Mesothelial cell of epicardium (in vitro differentiated cells): ENCODE measurements at regions not wholly inside any gene's neighbourhood (a gene's known extent, or its start where the extent isn't known, plus 50 kb on each side); places are given as distances from the start of the nearest gene placed in this dataset.
"Not testable (repeated sequence)": the region's sequence is repeated elsewhere in the genome, so short reads cannot be mapped to it uniquely, and the experiment has no call there.

Source experiments
- DNase-seq, 2 experiments: peaks; one replicate each; pipeline ENCODE4 v3.0.0; 2021; ENCODE audit warnings: low spot score in 2 of 2; ENCODE audit not compliant: unreplicated experiment in 2 of 2
- H3K27ac Mint-ChIP-seq: 2 replicates; pipeline ENCODE4 v1.8.0; 2021; ENCODE audit warnings: mixed read lengths
- H3K27me3 Mint-ChIP-seq: 2 replicates; pipeline ENCODE4 v1.8.0; 2021; ENCODE audit warnings: low read depth, mixed read lengths
- H3K36me3 Mint-ChIP-seq: 2 replicates; pipeline ENCODE4 v1.8.0; 2021; ENCODE audit warnings: mixed read lengths
- H3K4me1 Mint-ChIP-seq: 2 replicates; pipeline ENCODE4 v1.8.0; 2021; ENCODE audit warnings: mixed read lengths
- H3K4me3 Mint-ChIP-seq: 2 replicates; pipeline ENCODE4 v1.8.0; 2021; ENCODE audit warnings: mild to moderate bottlenecking, moderate library complexity, mixed read lengths
- H3K9me3 Mint-ChIP-seq: 2 replicates; pipeline ENCODE4 v1.8.0; 2021; ENCODE audit warnings: mixed read lengths
- CTCF ChIP-seq: fragments of 200-600 bp; sonication (generic); IDR thresholded peaks from one replicate; pipeline ENCODE4 v1.5.0; 2021; ENCODE audit warnings: antibody characterized with exemption; ENCODE audit not compliant: unreplicated experiment

DNA sequence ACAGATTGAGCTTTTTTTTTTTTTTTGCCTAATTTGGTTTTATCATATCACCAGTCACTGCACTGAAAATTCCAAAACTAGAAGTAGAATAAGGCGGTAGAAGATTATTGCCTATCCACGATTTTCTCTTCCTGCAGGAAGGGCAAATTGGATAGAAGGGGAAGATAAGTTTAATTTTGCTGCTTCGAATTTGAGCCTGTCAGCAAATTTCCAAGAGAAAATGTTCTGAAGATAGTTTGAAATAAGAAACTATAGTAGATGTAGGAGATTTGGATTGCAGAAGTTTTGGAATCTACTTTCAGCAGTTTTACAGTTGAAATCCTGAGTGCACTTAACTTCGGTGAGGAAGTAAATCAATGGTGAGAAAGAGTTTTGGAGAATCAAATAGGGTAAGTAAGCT, 164.9 kb downstream of the PTBP2 start:
- DNase-seq = no peak
- TF ChIP-seq CTCF = no peak
- H3K27me3 Mint-ChIP-seq = no peaks in the 10 kb centered on the region
- peaks cover 13% of the 10 kb centered on the region for H3K4me1 Mint-ChIP-seq
- peaks cover 3% of the 10 kb centered on the region for H3K36me3 Mint-ChIP-seq
- H3K9me3 Mint-ChIP-seq = peaks cover 18% of the 10 kb centered on the region
- no peak overlapping the region for H3K27ac Mint-ChIP-seq
- H3K4me3 Mint-ChIP-seq = no peak overlapping the region

DNA sequence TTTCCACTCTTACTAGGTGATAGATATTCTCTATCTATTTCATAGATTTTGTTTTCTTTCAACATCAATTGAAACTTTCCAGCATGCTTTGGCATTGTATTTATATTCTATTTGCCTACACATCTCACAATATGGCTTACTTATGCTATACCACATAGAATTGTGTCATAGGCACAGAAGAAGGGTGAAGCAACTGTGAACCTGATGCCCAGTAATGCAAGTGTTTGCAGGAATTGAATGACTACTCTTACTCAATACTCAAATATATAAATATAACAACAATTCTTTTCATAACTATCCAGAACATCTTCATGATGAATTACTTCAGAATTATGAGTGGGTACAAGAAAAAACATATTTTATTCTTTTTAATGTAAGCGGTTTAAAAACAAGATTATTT, 165.9 kb downstream of the PTBP2 start:
- Mint-ChIP-seq H3K9me3 (peaks cover 25% of the 10 kb centered on the region), H3K27me3 (no peaks in the 10 kb centered on the region), H3K27ac (no peak overlapping the region), H3K4me3 (no peak overlapping the region), H3K4me1 (peaks cover 3% of the 10 kb centered on the region), H3K36me3 (peaks cover 10% of the 10 kb centered on the region)
- TF ChIP-seq CTCF = no peak
- DNase-seq = no peak

DNA sequence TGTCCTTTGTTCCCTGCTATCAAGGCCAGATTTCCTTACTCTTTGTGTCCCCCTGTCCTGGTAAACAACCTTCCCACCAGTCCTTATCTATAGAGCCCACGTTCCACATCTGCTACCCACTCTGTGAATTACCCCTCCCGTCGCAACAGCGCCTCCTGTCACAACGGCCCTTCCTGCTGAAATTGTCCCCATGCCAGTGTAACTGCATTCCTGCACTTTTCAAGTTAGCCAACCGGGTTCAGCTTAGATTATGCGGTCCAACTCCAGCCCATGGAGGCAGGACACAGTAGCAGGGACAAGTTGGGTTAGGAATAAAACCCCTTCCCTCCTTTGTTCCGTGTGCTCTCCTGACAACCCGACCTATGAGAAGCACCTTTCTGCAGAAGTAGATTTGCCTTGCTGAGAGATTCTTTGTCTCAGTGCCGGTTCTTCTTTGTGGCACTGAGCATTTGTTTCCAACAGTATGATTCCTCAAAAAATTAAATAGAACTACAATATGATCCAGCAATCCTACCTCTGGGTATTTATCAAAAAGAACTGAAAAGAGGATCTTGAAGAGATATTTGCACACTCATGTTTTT, 180.3 kb downstream of the PTBP2 start:
- Mint-ChIP-seq H3K36me3 (no peaks in the 10 kb centered on the region), H3K9me3 (peaks cover 39% of the 10 kb centered on the region), H3K4me1 (peaks cover 3% of the 10 kb centered on the region), H3K4me3 (no peak overlapping the region), H3K27me3 (no peaks in the 10 kb centered on the region), H3K27ac (no peak overlapping the region)
- no peak for TF ChIP-seq CTCF
- no peak for DNase-seq

DNA sequence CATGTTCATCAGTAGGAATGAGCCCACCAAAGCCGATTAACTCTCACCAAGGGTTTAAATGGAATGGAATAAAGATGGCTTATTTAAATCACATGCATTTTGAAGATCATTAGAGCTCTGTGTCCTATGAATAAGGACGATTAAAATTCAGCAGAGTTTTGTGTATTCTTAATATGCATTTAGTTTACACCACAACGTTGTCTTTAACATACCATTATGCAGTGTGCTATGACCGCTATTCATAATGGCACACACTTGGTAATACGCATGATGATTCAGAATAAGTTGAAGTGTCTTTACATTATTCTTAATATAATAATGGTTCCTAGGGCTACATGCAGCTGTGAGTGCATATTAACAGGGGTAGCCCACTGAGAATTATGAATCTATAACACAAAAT, 190.7 kb downstream of the PTBP2 start:
- H3K9me3 Mint-ChIP-seq = peaks cover 8% of the 10 kb centered on the region

DNA sequence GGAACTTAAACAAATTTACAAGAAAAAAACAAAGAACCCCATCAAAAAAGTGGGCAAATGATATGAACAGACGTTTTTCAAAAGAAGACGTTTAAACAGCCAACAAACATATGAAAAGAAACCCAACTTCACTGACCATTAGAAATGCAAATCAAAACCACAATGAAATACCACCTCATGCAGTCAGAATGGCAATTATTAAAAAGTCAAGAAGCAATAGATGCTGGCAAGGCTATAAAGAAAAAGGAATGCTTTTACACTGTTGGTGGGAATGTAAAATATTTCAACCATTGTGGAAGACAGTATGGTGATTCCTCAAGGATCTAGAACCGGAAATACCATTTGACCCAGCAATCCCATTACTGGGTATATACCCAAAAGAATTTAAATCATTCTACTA, 194.1 kb downstream of the PTBP2 start:
- not testable (repeated sequence) for H3K4me1 Mint-ChIP-seq, DNase-seq

More for the DNA sequence above, 190.7 kb downstream of the PTBP2 start:
- peaks cover under 1% of the 10 kb centered on the region for H3K4me1 Mint-ChIP-seq
- no peak overlapping the region for H3K27ac Mint-ChIP-seq
- no peaks in the 10 kb centered on the region for H3K36me3 Mint-ChIP-seq
- no peak for TF ChIP-seq CTCF
- H3K4me3 Mint-ChIP-seq = no peak overlapping the region
- DNase-seq = no peak
- H3K27me3 Mint-ChIP-seq = no peaks in the 10 kb centered on the region

DNA sequence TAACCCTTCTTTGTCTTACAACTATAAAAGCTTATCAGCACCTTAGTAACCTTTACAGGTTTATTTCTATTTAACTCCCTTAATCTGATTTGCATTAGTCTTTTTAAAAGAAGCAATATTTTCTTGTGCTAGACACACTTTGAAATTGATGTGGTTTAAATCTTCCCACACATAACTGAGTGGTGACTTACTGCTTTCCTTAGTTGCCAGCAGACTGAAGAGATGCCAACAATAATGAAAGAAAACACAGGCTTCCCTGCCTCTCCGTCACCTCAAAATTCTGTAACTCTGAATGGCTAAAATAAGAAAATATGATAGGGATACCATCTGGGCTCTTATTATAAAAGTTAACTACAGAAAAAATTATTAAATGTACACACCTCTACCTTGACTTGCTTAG, 196.8 kb downstream of the PTBP2 start:
- H3K4me3 Mint-ChIP-seq = no peak overlapping the region
- peaks cover 7% of the 10 kb centered on the region for H3K4me1 Mint-ChIP-seq
- H3K36me3 Mint-ChIP-seq = no peaks in the 10 kb centered on the region

More for the DNA sequence above, 194.1 kb downstream of the PTBP2 start:
- not testable (repeated sequence) for H3K36me3 Mint-ChIP-seq, H3K27ac Mint-ChIP-seq, H3K4me3 Mint-ChIP-seq, H3K27me3 Mint-ChIP-seq
- H3K9me3 Mint-ChIP-seq = peaks cover 19% of the 10 kb centered on the region

More for the DNA sequence above, 196.8 kb downstream of the PTBP2 start:
- no peak for DNase-seq
- Mint-ChIP-seq H3K27me3 (no peaks in the 10 kb centered on the region), H3K9me3 (peaks cover 30% of the 10 kb centered on the region), H3K27ac (no peak overlapping the region)
- no peak for TF ChIP-seq CTCF
